ENCODE measurements at regions not wholly inside any gene's neighbourhood (a gene's known extent, or its start where the extent isn't known, plus 50 kb on each side); places are given as distances from the start of the nearest gene placed in this dataset.
"Not testable (repeated sequence)": the region's sequence is repeated elsewhere in the genome, so short reads cannot be mapped to it uniquely, and the experiment has no call there.

- DNase-seq (ENCODE audit: low read depth): peak; percentile 18
These were observed 493.1 kb downstream of the SOCS6 start for GRCh38 chr18:70781860-70782453.

- DNase-seq (ENCODE audit: low read depth): not testable (repeated sequence)
These were observed 477.4 kb downstream of the SOCS6 start for GRCh38 chr18:70766254-70766653.

DNA sequence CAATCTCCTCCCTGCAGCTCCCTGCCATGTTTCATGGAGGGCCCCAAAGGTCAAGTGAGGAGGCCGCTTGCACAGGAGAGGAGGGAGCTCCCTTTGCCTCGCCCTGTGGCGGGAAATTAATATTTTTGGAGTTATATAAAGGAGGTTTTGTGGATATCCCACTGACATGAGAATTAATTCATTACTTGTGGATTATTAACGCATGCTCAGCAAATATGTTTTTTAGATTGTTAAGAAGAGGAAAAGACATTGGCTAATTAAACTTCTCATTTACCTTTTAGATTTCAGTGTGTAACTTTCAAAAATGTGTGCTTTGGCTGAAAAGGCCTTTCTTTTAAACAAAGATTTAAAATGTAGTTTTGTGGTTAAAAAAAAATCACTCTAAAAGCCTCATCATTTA, 474.0 kb downstream of the SOCS6 start:
- no peak for DNase-seq (ENCODE audit: low read depth)

DNA sequence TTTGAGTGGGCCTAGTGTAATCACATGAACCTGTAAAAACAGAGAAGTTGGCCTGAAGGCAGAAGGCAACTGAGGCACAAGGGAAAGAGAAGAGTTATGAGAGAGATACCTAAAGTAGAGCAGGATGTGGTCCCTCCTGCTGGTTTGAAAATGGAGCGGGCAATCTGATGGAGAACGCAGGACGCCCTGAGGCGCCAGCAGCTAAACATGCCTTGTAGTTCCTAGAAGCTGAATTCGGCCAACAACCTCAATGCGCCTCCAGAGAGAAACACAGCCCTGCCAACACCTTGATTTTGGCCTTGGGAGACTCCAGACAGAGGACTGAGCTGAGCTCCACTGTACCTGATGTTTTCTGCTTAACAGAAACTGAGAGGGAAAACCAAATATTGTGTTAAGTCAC, 469.9 kb downstream of the SOCS6 start:
- no peak for DNase-seq (ENCODE audit: low read depth)

DNA sequence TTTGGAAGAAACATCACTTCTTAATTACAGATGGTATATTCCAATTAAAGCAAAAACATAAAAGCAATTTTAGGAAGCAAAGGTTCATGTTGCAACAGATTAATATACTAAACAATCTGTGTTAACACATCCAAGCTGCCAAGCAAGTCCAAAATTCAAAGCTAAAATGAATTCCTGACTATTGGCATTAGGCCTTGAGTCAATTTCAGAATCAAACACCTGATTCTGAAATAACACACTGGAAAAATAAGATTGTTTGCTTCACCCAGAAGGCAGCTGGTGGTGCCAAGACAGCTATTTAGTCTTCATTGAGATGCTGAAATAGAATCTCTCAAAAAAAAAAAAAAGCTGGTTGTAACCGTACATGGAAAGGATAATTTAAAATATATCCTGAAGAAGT, 465.6 kb downstream of the SOCS6 start:
- DNase-seq (ENCODE audit: low read depth): no peak

GRCh38 chr18:70732916-70733315, 444.1 kb downstream of the SOCS6 start:
- no peak for DNase-seq (ENCODE audit: low read depth)

- no peak for DNase-seq (ENCODE audit: low read depth)
These were observed 443.3 kb downstream of the SOCS6 start for GRCh38 chr18:70732188-70732587.

GRCh38 chr18:70720607-70721006, 431.8 kb downstream of the SOCS6 start:
- no peak for DNase-seq (ENCODE audit: low read depth)

GRCh38 chr18:70709720-70710119, 420.9 kb downstream of the SOCS6 start:
- no peak for DNase-seq (ENCODE audit: low read depth)

- DNase-seq (ENCODE audit: low read depth): no peak
These were observed 420.3 kb downstream of the SOCS6 start for GRCh38 chr18:70709144-70709543.

DNA sequence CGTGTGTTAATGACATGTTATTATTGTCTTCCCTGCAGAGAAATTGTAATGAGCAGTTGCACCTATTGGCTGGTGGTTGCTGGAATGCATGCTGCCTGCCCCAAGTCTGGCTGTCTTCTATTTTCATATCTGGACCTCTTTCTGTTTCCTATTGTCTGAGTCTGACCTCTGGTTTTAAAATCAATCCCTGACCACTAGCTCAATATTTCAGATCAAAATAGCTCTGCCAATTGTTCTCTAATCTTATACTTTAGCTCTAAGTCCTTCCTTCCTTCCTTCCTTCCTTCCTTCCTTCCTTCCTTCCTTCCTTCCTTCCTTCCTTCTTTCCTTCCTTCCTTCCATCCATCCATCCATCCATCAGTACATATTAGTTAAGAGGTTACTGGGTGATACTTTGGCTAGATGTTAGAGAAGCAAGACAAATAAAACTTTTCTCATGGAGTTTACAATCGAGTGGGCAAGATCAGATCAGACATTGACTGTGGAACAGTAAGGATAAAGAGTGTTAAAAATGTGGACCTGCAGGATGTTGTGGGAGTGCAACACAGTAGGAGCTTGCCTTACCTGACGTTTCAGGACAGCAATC, 417.1 kb downstream of the SOCS6 start:
- DNase-seq (ENCODE audit: low read depth): no peak

DNA sequence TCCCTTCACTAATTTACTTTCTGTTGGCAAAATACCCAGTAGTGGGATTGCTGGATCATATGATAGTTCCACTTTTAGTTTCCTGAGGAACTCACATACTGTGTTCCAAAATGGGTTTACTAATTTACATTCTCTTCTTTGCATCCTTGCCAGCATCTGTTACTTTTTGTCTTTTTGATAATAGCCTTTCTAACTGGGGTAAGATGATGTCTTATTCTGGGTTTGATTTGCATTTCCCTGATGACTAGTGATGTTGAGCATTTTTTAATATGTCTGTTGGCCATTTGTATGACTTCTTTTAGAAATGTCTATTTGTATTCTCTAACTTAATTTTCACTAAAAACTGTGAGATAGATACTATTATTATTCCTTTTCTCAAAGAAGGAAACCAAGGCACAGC, 411.7 kb downstream of the SOCS6 start:
- no peak for DNase-seq (ENCODE audit: low read depth)

- no peak for DNase-seq (ENCODE audit: low read depth)
These were observed 409.7 kb downstream of the SOCS6 start for GRCh38 chr18:70698574-70698973.

- no peak for DNase-seq (ENCODE audit: low read depth)
These were observed 404.4 kb downstream of the SOCS6 start for GRCh38 chr18:70693246-70693645.

DNA sequence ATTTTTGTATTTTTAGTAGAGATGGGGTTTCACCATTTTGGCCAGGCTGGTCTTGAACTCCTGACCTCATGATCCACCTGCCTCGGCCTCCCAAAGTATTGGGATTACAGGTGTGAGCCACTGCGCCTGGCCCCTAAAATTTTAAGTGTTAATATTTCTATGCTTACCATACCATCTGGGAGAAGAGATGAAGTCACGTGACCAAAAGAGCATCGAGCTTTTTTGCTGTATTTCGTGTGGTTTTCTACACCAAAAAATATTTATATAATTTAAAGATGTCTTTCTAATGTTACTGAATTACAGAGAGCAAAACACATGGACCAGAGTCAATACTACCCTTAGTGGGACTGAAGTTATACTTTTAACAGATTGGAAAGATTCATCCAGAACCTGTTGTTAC, 400.9 kb downstream of the SOCS6 start:
- not testable (repeated sequence) for DNase-seq (ENCODE audit: low read depth)

DNA sequence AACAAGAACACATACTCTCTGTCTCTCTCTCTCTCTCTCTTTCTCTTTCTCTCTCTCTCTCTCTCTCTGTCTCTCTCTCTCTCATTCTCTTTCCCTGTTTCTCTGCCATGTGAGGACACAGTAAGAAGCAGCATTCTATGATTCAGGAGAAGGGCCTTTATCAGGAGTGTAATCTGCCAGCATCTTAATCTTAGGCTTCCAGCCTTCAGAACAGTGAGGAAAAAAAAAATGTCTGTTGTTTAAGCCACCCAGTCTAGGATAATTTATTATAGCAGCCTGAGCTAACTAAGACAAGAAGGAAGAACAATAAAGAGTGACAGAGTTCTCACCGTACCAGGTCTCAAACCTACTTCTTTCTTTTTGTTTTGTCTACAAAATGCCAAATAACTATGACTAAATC, 399.4 kb downstream of the SOCS6 start:
- DNase-seq (ENCODE audit: low read depth): no peak

- no peak for DNase-seq (ENCODE audit: low read depth)
These were observed 396.0 kb downstream of the SOCS6 start for GRCh38 chr18:70684821-70685220.

GRCh38 chr18:70683263-70683662, 394.4 kb downstream of the SOCS6 start:
- no peak for DNase-seq (ENCODE audit: low read depth)

DNA sequence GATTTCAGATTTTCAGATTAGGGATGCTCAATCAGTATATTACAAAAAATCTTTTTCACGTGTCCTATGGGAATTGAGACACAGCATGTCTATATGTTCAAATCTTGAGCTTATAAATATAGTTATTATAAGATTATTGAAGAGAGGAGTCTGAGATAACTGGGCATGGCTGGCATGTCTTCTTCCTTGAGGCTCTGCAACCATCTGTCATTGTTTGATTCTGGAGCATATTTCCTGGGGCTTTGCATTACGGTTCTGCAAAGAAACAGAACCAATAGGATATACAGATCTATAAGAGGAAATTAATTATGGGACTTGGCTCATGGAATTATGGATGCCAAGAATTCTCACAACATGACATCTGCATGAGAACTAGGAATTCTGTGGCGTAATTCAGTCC, 386.1 kb downstream of the SOCS6 start:
- DNase-seq (ENCODE audit: low read depth): no peak

DNA sequence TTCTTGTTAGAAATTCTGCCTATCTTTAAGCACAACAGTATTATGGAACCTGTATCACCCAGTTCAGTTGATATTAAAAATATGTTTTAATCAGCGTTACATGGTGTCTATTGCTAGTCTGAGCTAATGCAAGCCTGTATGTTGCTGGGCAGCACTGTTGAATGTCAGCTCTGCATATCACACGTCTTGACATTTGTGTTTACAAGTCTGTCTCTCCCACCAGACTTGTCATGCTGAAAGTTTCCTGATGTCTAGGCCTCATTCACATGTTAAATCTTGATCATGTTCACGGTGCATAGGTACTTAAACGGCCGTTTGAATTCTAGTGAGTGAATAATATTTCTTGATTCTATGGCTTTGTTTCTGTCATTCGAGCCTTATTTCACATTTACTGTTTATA, 385.0 kb downstream of the SOCS6 start:
- no peak for DNase-seq (ENCODE audit: low read depth)

DNA sequence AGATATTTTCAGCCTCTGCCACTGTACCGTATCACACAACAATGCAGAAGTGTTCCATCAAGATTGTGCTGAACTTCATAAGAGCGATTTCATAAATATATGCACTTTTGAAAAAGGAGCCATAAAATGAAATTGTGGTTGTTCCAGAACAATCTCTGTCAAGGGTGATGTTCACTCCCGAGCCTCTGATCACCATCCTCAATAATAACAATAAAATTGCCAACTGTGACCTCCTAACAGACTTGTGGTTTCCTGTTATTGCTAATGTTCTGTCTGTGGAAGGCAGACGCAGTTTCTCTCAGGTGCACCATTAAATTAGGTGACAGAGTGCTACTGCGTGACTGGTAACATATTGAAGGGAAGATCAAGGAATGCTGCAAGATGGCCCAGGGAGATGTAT, 383.7 kb downstream of the SOCS6 start:
- peak; percentile 25 for DNase-seq (ENCODE audit: low read depth)

- DNase-seq (ENCODE audit: low read depth): no peak
These were observed 383.2 kb downstream of the SOCS6 start for GRCh38 chr18:70671889-70672565.

DNA sequence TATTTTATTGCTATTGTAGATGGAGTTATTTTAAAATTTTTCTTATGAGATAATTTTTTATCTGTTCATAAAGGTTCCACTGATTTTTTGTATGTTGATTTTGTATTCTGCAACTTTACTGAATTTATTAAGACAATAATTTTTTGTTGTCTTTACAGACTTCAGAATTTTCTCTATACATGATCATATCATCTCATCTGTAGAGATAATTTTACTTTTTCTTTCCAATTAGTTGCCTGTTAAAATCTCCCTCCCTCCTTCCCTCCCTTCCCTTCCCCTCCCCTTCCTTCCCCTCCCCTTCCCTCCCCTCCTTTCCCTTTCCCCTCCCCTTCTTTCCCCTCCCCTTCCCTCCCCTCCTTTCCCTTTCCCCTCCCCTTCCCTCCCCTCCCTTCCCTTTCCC, 378.1 kb downstream of the SOCS6 start:
- no peak for DNase-seq (ENCODE audit: low read depth)

- no peak for DNase-seq (ENCODE audit: low read depth)
These were observed 374.3 kb downstream of the SOCS6 start for GRCh38 chr18:70663141-70663540.
